GM21423 (cell line): ENCODE measurements at regions not wholly inside any gene's neighbourhood (a gene's known extent, or its start where the extent isn't known, plus 50 kb on each side); places are given as distances from the start of the nearest gene placed in this dataset.

ENCODE experiments used
- ATAC-seq: cut with Tn5 transposase; IDR thresholded peaks from one replicate; pipeline ENCODE4 v1.9.1; 2021; ENCODE audit warnings: mild to moderate bottlenecking, moderate library complexity; ENCODE audit not compliant: unreplicated experiment

DNA sequence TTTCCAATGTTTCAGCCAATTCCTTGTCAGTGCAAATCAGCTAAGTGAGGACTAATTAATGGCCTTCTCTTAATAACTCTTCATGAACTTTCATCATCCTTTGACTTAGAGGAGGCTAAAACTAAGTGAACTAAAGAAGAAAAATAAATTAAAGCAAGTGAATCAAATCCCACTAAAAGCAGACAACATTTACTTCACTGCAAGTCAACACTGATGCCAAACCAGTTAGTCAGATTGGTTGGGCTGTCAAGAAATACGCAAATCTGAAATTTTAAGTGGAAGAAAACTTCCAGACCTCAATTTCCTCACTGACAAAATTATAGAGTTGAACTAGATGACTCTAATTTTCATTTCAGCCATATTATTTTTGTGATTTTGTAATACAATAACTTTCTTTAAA is 137.2 kb upstream of the PRLR start:
- ATAC-seq = no peak

DNA sequence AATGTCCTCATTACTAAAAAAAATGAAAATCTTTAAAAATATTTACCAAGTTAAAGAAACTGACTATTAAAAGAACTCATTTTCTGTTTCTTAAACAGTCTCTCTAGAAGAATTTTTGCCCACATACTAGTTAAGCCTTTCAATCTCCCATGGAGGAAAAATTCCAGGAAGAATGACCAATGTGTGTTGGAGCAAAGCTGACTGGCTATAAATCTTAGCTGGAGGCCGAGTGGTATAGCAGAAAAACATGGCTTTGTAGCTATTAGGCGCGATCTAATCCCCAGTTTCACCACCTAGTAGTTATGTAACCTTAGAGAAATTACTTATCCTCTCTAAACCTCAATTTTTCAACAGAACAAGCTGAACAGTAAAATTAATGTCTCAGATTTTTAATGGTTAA is 135.5 kb upstream of the PRLR start:
- ATAC-seq = no peak

DNA sequence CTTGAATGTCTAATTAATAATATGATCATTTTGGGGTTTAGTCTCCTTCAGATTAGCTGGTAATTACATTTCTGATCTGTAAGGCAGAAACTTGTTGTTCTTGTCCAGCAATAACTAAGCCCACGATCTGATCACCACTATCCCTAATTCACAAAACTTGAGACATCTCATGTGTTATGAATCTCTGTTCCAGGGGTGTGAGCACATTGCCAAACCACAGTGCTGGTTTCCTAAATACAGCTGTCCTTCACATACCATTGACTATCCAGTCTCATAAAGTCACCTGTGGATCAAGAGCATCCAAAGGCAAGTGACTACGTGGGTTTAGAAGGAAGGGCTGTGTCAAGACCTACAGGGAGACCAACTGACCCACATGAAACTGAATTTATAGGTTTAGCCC is 134.1 kb upstream of the PRLR start:
- ATAC-seq = no peak

DNA sequence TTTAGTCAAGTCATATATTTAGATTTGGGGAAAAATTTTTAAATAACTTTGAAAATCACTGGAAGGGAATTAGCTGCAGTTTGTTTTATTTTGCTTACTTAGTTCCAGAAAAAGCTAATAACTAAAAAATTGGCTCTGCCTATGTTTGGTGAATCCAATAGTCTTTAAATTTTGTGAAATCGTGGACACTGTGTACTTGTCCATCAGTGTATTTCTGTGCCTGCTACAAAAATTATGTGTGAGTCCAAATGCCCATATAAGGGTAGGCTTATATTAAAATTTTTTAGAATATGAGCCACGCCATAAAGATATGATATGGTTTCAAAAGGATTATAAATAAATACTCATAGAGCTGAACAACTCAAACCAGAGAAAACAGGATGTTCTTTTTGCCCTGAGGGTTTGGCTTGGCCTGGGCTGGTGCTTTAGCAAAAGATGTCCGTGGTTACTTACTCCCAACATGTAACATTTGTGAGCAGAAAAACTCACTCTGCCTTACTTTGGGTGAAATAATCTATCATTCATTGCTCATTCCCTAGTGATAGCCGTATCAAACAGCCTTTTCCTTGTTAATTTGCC is 133.2 kb upstream of the PRLR start:
- ATAC-seq = no peak

DNA sequence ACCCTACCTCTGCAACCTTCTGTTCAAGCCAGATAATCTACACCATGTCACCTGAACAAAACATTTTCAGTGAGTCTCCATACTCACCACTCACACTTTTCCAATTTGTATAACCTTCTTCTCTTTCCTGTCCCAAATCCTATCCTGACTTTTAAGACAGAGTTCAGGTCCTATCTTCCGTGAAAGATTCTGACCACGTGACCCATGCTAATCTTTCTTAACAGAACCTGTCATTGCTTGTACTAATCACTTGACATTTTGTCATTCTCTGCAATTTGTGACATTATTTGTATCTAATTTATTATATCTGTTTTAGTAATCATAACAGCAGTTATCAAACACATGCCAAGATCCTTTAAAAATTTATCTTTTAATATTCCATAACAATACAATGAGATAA is 132.5 kb upstream of the PRLR start:
- ATAC-seq = no peak

DNA sequence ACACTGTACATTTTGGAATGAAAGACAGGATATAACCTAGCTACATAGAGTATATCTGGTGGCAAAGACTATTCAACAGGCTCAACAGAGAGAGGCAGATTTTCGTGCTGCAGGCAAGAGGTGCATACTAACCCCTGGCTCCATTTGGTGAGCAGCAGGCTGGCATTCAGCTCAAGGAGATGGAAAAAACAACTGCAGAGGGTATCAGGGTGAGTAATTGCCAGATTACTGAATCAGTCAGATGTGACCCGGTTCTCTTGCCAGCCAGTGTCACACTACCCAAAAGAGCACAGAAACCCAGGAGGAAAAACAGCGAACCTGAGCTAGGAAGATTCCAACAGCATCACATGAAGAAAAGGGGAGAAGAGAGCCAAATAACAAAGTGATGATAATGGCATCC is 130.4 kb upstream of the PRLR start:
- no peak for ATAC-seq

DNA sequence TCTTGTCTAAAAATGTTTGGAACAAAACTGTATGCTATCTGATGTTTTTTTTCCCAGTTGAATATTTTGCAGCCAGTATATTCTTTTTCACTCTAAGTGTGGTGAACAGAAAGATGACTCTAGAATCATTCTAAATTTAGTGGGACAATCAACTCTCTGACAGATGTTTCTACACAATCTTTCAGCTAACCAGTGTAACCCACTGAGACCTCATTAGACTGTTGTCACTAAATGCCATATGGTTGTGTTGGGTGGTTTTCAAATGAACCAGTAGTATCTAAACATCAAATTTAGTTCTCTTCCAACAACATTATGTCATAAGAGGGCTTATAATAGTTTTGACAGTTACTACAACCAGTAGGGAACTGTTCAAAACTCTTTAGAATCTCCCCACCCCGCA is 129.6 kb upstream of the PRLR start:
- no peak for ATAC-seq

DNA sequence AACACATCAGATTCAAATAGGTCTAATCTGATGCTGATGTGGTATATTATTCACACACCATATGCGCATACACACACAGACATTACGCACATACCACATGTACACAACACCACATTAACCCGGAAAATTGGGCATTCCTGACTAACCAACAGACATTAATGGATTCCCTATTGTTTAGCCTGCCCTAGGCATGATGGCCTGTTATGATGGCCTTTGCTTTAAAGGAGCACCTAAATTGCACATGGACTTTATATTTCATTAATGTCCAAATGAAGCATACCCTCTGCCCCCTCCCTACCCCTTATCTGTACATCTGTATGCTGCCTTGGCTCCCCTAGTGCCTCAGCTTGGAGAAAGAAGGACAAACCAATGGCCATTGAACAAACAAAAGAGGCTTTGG is 127.7 kb upstream of the PRLR start:
- no peak for ATAC-seq

DNA sequence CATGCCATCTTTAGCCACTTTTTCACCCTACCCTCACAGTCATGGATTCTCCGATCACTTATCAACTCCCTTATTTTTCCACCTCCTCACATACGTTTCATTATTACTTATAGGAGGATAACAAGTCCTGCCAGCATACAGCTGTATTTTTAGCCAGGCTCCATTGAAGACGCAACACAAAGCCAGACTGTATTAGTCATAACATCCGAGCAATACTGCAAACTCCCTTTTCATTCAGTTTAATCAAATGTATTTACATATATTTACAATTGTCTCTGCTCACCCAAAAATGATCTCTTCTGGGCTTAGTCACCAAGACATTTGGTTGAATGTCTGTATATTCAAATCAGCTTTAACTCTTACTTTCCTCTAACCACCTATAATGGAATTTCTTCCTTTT is 126.4 kb upstream of the PRLR start:
- no peak for ATAC-seq

DNA sequence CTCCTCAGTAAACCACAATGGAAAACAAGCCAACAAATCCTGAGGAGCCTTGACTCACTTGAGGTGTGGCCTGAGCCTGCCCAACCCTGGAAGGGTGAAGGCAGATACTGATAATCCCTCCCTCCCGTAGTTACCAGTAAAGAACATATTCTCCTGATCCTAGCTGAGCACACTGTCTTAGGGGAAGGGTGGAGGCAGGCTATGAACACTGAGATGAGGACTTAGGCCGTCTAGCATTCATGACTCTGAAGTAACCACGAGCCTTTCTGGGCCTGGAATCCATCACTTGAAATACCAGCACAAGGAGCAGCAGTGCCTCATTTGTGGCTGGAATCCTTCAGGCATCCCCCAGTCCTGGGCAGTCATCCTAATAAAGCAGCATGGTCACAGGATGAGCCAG is 124.5 kb upstream of the PRLR start:
- no peak for ATAC-seq

DNA sequence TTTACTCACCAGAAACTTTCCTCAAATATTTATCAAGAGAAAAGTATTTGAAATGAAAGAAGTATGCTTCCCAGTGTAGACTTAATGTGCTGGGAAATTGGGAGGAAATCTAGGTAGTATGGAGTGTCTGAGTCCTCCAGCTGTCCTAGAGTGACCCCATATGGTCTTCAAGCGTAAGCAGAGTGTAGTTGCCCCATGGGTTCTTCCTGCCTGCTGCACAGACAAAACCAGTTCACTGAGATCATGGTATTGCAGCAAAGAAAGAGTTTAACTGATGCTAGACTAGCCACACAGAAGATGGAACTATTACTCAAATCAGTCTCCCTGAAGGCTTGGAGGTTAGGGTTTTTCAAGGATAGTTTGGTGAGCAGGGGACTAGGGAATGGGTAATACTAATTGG is 114.9 kb upstream of the PRLR start:
- no peak for ATAC-seq

DNA sequence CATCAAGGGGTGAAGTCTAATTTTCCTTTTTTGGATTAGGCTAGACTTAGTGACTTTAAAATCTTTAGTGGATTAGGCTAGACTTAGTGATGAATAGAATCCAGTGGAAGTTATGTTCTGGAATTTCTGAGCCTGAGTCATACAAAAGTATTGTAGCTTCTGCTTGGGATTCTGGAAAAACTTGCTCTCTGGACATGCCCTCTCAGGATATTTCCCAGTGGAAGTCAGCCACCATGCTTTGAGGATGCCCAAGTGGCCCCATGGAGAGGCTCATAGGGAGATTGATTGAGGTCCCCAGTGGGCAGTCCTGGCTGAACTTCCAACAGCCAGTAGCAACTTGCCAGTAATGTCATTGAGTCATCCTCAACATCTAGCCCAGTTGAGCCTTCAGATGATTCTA is 112.4 kb upstream of the PRLR start:
- no peak for ATAC-seq

DNA sequence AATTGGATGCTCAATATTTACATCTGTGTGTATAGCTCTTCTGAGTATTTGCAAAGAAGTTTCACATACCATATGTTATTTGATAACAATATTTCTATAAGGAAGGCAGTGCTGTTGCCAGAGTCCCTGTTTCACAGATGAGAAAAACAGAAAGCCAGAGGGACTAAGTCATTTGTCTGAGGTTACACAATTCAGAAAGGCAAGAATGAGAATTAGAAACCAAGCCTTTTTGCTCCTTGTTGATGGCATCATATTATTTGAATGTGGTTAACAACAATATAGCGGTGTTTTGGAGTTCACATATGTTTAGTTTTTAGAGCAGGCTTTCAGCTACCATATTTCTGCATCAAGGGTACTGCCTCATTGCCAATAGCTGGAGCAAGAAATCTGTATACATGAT is 110.9 kb upstream of the PRLR start:
- no peak for ATAC-seq

DNA sequence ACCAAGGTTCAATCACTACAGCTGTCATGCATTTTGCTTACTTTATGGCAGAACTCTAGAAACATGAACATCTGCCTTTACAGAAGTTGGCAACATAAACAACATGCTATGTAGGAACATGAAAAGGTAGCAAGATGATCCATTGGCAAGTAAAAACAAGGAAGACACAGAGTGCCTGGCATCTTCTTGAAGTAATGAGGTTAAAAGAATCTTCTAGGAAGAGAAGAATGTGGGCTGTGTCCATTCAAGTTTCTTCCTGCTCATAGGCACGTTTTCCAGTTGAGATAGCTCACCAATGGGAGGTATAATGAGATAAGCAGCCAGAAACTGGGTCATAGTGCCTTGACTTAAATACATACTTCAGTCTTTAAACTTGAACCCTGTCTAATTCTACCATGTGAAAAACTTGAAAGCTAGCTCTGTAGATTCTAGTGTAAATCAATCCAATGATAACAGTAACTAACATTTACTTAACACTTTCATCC is 109.4 kb upstream of the PRLR start:
- no peak for ATAC-seq

DNA sequence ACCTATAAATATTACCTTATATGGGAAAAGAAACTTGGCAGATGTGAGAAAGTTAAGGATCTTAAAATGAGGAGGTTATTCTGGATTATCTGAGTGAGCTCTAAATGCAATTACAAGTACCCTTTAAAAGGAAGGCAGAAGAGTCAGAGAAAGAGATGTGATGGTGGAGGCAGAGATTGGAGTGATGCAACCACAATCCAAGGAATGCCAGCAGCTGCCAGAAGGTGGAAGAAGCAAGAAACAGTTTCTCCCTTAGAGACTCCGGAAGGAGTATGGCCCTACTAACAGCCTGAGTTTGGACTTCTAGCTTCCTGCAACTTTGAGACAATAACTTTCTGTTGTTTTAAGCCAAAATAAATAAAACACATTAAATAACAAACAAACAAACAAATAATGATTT is 108.7 kb upstream of the PRLR start:
- no peak for ATAC-seq

DNA sequence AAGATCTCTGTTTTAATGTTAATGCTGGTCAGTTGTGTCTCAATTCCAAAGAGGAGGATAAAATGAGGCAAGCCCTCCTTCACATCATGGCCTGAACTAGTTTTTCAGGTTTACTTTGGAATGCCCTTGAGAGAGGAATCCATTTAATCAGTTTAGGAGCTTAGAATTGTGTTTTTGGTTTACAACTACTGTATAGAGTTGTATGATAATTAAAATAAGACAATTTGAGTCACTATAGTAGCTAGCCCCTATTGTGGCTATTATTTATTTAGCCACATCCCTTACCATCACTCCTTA is 107.8 kb upstream of the PRLR start:
- ATAC-seq = no peak

DNA sequence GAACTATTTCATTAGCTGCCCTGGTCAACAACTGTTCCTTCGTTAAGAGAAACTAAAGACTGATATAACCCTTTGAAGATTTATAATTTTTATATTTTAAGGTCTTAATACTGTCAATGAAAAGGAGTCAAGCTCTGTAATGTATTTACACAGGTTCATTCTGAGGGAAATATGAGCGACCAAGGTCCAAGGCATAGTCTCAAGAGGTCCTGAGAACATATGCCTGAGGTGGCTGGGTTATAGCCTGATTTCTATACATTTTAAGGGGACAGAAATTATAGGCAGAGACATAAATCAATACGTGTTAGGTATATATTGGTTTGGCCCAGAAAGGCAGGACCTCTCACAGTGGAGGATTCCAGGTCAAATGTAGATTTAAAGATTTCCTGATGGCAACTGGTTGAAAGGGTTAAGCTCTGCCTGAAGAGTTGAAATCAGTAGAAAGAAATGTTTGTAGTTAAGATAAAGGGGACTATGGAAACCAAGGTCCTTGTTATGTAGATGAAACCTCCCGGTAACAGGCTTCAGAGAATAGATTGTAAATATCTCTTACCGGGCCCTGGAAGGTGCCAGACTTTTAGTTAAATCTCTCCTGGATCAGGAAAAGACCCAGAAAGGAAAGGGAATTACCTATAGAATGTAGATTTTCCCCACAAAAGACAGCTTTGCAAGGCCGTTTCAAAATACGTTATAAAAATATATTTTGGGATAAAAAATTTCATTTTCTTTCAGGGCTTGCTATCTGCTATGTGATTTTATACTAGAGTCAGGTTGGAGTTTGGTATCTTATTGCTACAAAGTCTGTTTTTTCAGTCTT is 107.3 kb upstream of the PRLR start:
- ATAC-seq = no peak

DNA sequence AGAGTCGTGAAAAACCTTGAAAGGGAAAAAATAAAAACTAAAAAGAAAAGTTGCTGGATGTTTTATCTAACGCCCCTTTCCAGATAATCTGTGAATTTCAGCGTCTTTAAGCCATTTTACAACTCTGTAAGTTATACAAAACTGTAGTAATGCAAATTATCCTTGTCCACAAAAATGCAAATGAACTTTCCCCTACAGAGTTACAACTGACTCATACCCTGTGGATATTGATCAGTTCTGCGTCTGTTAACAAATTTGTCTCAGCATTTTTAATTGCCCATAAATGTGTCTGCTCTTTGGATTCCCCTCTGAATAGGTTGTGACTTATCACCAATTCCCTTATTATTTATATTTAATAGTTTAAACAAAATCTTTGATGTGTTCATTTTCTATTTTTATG is 105.9 kb upstream of the PRLR start:
- no peak for ATAC-seq

DNA sequence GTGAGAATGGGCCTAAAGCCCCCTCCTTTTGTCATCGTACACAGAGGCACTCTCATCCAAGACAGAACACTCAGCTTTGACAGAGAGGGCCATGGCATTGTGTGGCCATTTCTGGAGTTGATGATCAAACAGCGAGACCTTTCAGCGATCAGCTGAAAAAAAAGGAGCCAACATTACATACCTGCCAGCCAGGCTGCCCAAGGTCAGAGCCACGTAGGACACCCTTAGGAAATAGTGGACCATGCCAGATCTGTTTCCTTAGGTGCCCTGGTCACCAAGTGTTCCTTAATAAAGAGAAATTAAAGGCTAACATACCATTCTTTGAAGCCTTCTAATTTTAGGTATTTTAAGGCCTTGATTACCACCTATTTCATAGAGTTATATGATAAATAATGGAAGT is 105.5 kb upstream of the PRLR start:
- no peak for ATAC-seq

DNA sequence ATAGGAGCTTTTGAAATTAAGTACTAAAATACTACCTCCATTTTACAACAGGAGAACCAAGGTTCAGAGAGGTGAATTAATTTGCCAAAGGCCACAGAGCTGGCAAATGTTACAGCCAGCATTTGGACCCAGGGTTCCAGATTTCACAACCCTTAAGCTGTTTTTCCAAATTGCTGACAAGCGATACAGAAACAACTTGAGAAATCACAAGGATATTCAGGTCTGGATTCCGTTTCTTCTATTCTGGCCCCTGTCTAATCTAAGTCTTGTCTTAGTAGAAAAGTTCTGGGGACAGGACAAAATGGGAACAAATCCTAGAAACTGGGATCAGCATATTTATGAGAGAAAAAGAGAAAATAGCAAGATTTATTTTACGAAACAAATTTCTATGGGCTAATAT is 103.1 kb upstream of the PRLR start:
- ATAC-seq = no peak

DNA sequence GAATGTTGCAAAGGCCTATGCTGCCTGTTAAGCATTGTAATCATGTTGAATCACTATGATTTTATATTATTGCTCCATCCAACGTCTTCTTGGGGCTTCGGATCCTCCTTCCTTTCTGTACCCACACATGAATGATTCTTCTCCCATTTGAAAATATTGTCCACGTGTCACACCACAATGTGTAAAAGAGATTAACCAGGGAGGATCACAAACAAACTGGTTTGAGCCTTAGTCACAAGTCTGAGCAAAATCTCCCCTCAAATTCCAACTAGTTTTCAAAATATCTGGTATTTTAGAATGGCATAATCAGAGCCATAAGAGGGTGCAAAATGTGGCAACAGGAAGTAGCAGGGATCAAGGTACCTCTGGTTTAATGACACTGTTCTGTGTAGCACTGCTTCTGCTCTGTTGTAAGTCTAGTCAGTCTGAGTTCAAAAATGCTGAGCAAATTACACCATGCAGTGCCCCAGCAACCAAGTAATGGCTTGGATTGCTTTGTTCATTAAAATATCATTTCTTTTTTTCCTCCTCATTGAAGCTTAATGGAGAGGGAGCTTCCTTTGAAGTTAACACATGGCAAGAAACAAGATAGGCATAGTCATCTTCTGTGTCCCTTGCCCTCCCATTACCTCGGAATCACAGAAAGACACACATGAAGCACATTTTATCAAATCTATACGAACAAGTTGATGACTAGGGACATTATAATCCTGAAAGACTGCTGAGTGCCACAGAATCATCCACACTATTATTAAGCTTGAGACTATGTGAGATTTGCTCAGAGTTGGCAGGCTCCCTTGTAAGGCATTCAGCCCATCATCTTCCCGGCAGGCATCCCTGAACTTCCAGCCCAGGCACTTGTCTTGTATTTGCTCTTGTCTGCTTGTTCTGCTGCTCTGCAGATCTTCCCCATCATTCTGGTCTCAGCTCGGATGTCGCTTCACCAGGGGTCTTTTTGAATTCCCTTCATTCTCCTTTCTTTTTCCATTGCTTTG is 102.0 kb upstream of the PRLR start:
- ATAC-seq = no peak

DNA sequence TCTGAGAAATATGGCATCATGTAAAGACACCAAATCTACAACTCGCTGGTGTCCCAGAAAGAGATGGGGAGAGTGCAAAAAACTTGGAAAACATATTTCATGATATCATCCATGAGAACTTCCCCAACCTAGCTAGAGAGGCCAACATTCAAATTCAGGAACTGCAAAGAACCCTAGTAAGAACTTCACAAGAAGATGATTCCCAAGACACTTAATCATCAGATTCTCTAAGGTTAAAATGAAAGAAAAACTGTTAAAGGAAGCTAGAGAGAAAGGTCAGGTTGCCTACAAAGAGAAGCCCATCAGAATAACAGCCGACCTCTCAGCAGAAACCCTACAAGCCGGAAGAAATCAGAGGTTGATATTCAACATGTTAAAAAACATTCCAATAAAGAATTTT is 95.5 kb upstream of the PRLR start:
- ATAC-seq = no peak
